ENCODE measurements at regions not wholly inside any gene's neighbourhood (a gene's known extent, or its start where the extent isn't known, plus 50 kb on each side); places are given as distances from the start of the nearest gene placed in this dataset.

DNA sequence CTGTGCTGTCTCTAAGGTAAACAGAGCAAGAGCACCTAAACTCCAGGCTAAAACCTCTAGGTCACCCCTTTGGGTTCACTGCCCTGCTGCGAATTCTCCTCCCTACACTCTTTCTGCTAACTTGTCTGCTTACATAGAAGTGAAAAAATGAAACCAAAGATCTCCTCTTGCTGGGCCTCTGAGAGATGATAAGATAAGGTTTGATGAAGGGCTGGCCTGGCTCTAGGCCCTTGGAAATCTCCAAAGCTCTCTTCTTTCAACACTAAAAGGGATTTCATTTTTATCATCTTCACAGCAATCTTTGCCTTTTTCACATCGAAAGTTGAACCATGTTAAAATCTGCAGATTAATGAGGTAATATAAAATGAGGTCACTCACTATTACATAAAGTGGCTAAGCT is 450.8 kb upstream of the TLE4 start:
- Histone ChIP-seq H3K79me1 (ENCODE audit: low read depth, low read length) (no peaks in the 10 kb centered on the region), H2BK20ac (ENCODE audit: low read length) (no peak overlapping the region), H4K8ac (ENCODE audit: extremely low read depth, insufficient read depth, low read length) (no peak overlapping the region), H4K91ac (replicated peaks; ENCODE audit: insufficient read length, low read length) (no peak overlapping the region), H2BK120ac (replicated peaks; ENCODE audit: low read depth, low read length) (no peak overlapping the region), H3K4me1 (replicated peaks in 1 of 4; ENCODE audit: control insufficient read depth in 3 of 4, insufficient read depth in 4 of 4, low read length in 3 of 4) (no peaks in the 10 kb centered on the region), H3K23ac (ENCODE audit: insufficient read length) (no peak overlapping the region), H4K20me1 (replicated peaks in 1 of 2; ENCODE audit: control insufficient read depth in 1 of 2, insufficient read depth in 2 of 2, low read length in 2 of 2) (no peaks in the 10 kb centered on the region), H3K4me2 (ENCODE audit: insufficient read depth in 1 of 2, low read depth in 2 of 2, low read length in 2 of 2) (no peak overlapping the region), H2AK5ac (ENCODE audit: low read depth, low read length) (no peak overlapping the region), H2AFZ (ENCODE audit: low read length) (no peak overlapping the region), H3K27me3 (replicated peaks in 1 of 4; ENCODE audit: control insufficient read depth in 3 of 4, extremely low read depth in 1 of 4, insufficient read depth in 3 of 4, low read length in 3 of 4) (no peaks in the 10 kb centered on the region), H3K9me3 (ENCODE audit: insufficient read depth in 2 of 2, low read depth in 1 of 2, low read length in 1 of 2) (no peaks in the 10 kb centered on the region), H3K4ac (replicated peaks; ENCODE audit: insufficient read length, low read depth, low read length) (no peak overlapping the region), H3K9ac (replicated peaks in 1 of 4; ENCODE audit: extremely low read depth in 1 of 4, low read depth in 3 of 4, low read length in 3 of 4) (no peak overlapping the region), H2BK15ac (ENCODE audit: low read length) (no peak overlapping the region), H2BK5ac (ENCODE audit: low read depth, low read length) (no peak overlapping the region), H3K18ac (ENCODE audit: extremely low read depth, low read length) (no peak overlapping the region), H3K36me3 (ENCODE audit: control insufficient read depth in 2 of 4, insufficient read depth in 4 of 4, low read length in 3 of 4) (no peaks in the 10 kb centered on the region), H2BK12ac (ENCODE audit: low read depth, low read length) (no peak overlapping the region), H3K79me2 (ENCODE audit: control insufficient read depth in 1 of 2, insufficient read depth in 2 of 2, low read length in 2 of 2) (no peaks in the 10 kb centered on the region), H3K4me3 (ENCODE audit: extremely low read depth in 1 of 4, insufficient read depth in 2 of 4, low read depth in 3 of 4, low read length in 4 of 4) (no peak overlapping the region), H3K27ac (ENCODE audit: low read depth, low read length) (no peak overlapping the region), H3K56ac (replicated peaks; ENCODE audit: insufficient read length, low read depth, low read length) (no peak overlapping the region), H3K14ac (ENCODE audit: insufficient read length) (no peak overlapping the region), H3K23me2 (ENCODE audit: low read depth, low read length) (no peaks in the 10 kb centered on the region), H4K5ac (ENCODE audit: insufficient read length, low read depth, low read length) (no peak overlapping the region)
- ChIA-PET CTCF (ENCODE audit: partially characterized antibody) (interaction anchor here (1.2 to 1.8 kb wide), 2 partner anchors 9 to 14 kb away, joined by 3 to 8 read pairs; no protein-coding TSS in a partner anchor), POLR2A (ENCODE audit: partially characterized antibody) (no interaction called here)
- TF ChIP-seq RAD21 (IDR thresholded peaks at IDR 0.05 in 1 of 2, conservative IDR thresholded peaks at IDR 0.05 in 1 of 2; ENCODE audit: low read depth in 2 of 2, low read length in 2 of 2) (no peak), BRCA1 (IDR thresholded peaks at IDR 0.05; ENCODE audit: low read depth, low read length) (no peak), CTCF (IDR thresholded peaks at IDR 0.05; ENCODE audit: control extremely low read depth in 1 of 3, insufficient read depth in 1 of 3, low read depth in 1 of 3, low read length in 3 of 3) (no peak), SIX5 (IDR thresholded peaks at IDR 0.05; ENCODE audit: low read depth, low read length) (no peak), KDM4A (IDR thresholded peaks at IDR 0.05; ENCODE audit: low read depth, low read length, severe bottlenecking) (no peak), EZH2 (IDR thresholded peaks at IDR 0.05; ENCODE audit: low read depth, low read length, severe bottlenecking) (no peak), KDM1A (IDR thresholded peaks at IDR 0.05; ENCODE audit: borderline replicate concordance, low read length) (no peak)
- no peak for DNase-seq (ENCODE audit: low read depth in 1 of 2, low spot score in 2 of 2)
- WGBS, 2 experiments (ENCODE audit: extremely low coverage in 1 of 2, insufficient coverage in 1 of 2, insufficient read length in 1 of 2, insufficient replicate concordance in 2 of 2, low coverage in 1 of 2, low lambda C conversion rate in 2 of 2, missing lambda C conversion rate in 1 of 2): 97% methylated on average over 2 of the region's 2 CpGs; no CpG with 5 or more reads in 1 of the 2 experiments
- no peak for FAIRE-seq
